ENCODE measurements at regions not wholly inside any gene's neighbourhood (a gene's known extent, or its start where the extent isn't known, plus 50 kb on each side); places are given as distances from the start of the nearest gene placed in this dataset.

- no peaks in the 10 kb centered on the region for H3K9me2 ChIP-seq (ENCODE audit: insufficient read depth, low read length)
- H3K4me3 ChIP-seq (ENCODE audit: low read depth, low read length, poor library complexity, severe bottlenecking): no peak overlapping the region
- H3K9me3 ChIP-seq (ENCODE audit: low read length): no peaks in the 10 kb centered on the region
- no peaks in the 10 kb centered on the region for H4K20me1 ChIP-seq (ENCODE audit: insufficient read depth, low read length)
- DNase-seq (ENCODE audit: low spot score): no peak
- H3K36me3 ChIP-seq (ENCODE audit: insufficient read depth, low read length): no peaks in the 10 kb centered on the region
- no peaks in the 10 kb centered on the region for H3K4me1 ChIP-seq (ENCODE audit: insufficient read depth, low read length, poor library complexity, severe bottlenecking)
- intact Hi-C loops (cut with micrococcal nuclease; ENCODE audit: unreplicated experiment): no loop called here
- no TSS peak for BruUV-seq (replicated peaks)
- H3K79me2 ChIP-seq (ENCODE audit: insufficient read depth, low read depth, low read length): no peaks in the 10 kb centered on the region
- no peak overlapping the region for H2AFZ ChIP-seq (ENCODE audit: low read length)
- POLR2A ChIA-PET: no interaction called here
- no peak for TF ChIP-seq EZH2phosphoT487 (IDR thresholded peaks at IDR 0.05; ENCODE audit: borderline replicate concordance, low read depth, low read length)
- TF ChIP-seq, protein P1, sequence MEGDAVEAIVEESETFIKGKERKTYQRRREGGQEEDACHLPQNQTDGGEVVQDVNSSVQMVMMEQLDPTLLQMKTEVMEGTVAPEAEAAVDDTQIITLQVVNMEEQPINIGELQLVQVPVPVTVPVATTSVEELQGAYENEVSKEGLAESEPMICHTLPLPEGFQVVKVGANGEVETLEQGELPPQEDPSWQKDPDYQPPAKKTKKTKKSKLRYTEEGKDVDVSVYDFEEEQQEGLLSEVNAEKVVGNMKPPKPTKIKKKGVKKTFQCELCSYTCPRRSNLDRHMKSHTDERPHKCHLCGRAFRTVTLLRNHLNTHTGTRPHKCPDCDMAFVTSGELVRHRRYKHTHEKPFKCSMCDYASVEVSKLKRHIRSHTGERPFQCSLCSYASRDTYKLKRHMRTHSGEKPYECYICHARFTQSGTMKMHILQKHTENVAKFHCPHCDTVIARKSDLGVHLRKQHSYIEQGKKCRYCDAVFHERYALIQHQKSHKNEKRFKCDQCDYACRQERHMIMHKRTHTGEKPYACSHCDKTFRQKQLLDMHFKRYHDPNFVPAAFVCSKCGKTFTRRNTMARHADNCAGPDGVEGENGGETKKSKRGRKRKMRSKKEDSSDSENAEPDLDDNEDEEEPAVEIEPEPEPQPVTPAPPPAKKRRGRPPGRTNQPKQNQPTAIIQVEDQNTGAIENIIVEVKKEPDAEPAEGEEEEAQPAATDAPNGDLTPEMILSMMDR (conservative IDR thresholded peaks at IDR 0.05; ENCODE audit: low read length): no peak
- CTCF ChIA-PET (ENCODE audit: unreplicated experiment): no interaction called here
- H3K27ac ChIP-seq (ENCODE audit: low read depth, low read length, poor library complexity, severe bottlenecking): no peak overlapping the region
- no peak overlapping the region for H3K4me2 ChIP-seq (ENCODE audit: low read length)
Observed at GRCh38 chr5:96579711-96580110, 82.5 kb upstream of the CAST start.

DNA sequence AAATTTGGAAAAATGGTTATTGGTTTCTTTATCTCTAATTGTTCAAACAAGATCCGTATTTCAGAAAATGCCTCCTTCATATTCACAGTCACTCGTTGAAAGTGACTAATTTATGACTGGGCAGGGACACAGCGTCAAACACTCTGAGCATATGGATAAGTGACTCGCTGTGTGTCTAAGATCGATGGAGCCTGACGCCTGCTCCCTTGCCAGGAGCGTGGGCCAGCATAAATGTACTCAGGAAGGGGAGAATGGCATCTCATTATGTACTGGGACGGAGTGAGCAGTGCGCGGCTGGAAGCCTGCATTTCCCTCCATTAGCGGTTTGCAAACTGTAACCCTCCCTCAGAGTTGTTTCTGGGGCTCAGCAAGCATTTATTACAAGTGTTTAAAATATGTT, 79.8 kb upstream of the CAST start:
- H3K4me1 ChIP-seq (ENCODE audit: insufficient read depth, low read length, poor library complexity, severe bottlenecking): no peaks in the 10 kb centered on the region
- ChIA-PET CTCF (ENCODE audit: unreplicated experiment) (no interaction called here), POLR2A (no interaction called here)
- H3K4me2 ChIP-seq (ENCODE audit: low read length): no peak overlapping the region
- H3K27ac ChIP-seq (ENCODE audit: low read depth, low read length, poor library complexity, severe bottlenecking): no peak overlapping the region
- H4K20me1 ChIP-seq (ENCODE audit: insufficient read depth, low read length): no peaks in the 10 kb centered on the region
- TF ChIP-seq, protein P1 (conservative IDR thresholded peaks at IDR 0.05; ENCODE audit: low read length): no peak
- TF ChIP-seq EZH2phosphoT487 (IDR thresholded peaks at IDR 0.05; ENCODE audit: borderline replicate concordance, low read depth, low read length): no peak
- no peak for DNase-seq (ENCODE audit: low spot score)
- intact Hi-C loops (cut with micrococcal nuclease; ENCODE audit: unreplicated experiment): no loop called here
- H2AFZ ChIP-seq (ENCODE audit: low read length): no peak overlapping the region
- BruUV-seq (replicated peaks): no TSS peak
- no peaks in the 10 kb centered on the region for H3K9me3 ChIP-seq (ENCODE audit: low read length)
- H3K36me3 ChIP-seq (ENCODE audit: insufficient read depth, low read length): no peaks in the 10 kb centered on the region
- H3K9me2 ChIP-seq (ENCODE audit: insufficient read depth, low read length): no peaks in the 10 kb centered on the region
- no peaks in the 10 kb centered on the region for H3K79me2 ChIP-seq (ENCODE audit: insufficient read depth, low read depth, low read length)
- no peak overlapping the region for H3K4me3 ChIP-seq (ENCODE audit: low read depth, low read length, poor library complexity, severe bottlenecking)

DNA sequence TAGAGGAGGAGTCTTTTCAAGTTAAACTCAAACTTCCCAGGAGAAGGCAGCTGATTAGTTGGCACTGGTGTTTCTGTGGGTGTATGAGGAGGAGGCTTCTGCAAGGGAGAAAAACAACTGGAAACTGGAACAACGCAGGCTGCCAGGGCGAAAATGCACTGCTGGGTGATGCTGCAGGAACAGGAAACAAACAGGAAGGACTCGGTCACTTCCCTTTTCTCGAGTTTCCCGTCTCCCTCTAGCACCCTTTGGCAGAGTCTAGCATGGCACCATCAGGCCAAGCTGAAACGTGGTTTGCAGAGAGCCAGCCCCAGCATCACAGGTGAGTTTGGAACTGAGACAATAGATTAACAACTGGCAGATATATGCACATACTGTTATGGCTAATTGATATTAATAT, 77.5 kb upstream of the CAST start:
- no peaks in the 10 kb centered on the region for H3K4me1 ChIP-seq (ENCODE audit: insufficient read depth, low read length, poor library complexity, severe bottlenecking)
- no peak overlapping the region for H3K4me3 ChIP-seq (ENCODE audit: low read depth, low read length, poor library complexity, severe bottlenecking)
- no TSS peak for BruUV-seq (replicated peaks)
- H3K79me2 ChIP-seq (ENCODE audit: insufficient read depth, low read depth, low read length): no peaks in the 10 kb centered on the region
- ChIA-PET CTCF (ENCODE audit: unreplicated experiment) (no interaction called here), POLR2A (no interaction called here)
- no peaks in the 10 kb centered on the region for H3K9me2 ChIP-seq (ENCODE audit: insufficient read depth, low read length)
- DNase-seq (ENCODE audit: low spot score): peak; percentile 7
- H3K4me2 ChIP-seq (ENCODE audit: low read length): 0 out of 2 replicates have a peak overlapping the region, but pooled peaks have one; percentile 25
- H3K36me3 ChIP-seq (ENCODE audit: insufficient read depth, low read length): no peaks in the 10 kb centered on the region
- TF ChIP-seq, protein P1 (conservative IDR thresholded peaks at IDR 0.05; ENCODE audit: low read length): no peak
- TF ChIP-seq EZH2phosphoT487 (IDR thresholded peaks at IDR 0.05; ENCODE audit: borderline replicate concordance, low read depth, low read length): no peak
- intact Hi-C loops (cut with micrococcal nuclease; ENCODE audit: unreplicated experiment): no loop called here
- no peaks in the 10 kb centered on the region for H3K9me3 ChIP-seq (ENCODE audit: low read length)
- H2AFZ ChIP-seq (ENCODE audit: low read length): no peak overlapping the region
- H3K27ac ChIP-seq (ENCODE audit: low read depth, low read length, poor library complexity, severe bottlenecking): no peak overlapping the region
- H4K20me1 ChIP-seq (ENCODE audit: insufficient read depth, low read length): no peaks in the 10 kb centered on the region

All from OCI-LY7 (cell line).